Astrocyte (in vitro differentiated cells and primary cell): ENCODE measurements at regions not wholly inside any gene's neighbourhood (a gene's known extent, or its start where the extent isn't known, plus 50 kb on each side); places are given as distances from the start of the nearest gene placed in this dataset.

ENCODE experiments used
- EZH2 ChIP-seq: IDR thresholded peaks from 2 replicates; pipeline ENCODE4 v1.6.1; 2012; ENCODE audit warnings: mild to moderate bottlenecking, low read length, inconsistent platforms; ENCODE audit not compliant: insufficient read depth
- TF ChIP-seq, protein P1 (sequence below): IDR thresholded peaks from 2 replicates; pipeline ENCODE4 v1.5.1; 2011; ENCODE audit warnings: low read depth, mild to moderate bottlenecking, inconsistent platforms, low read length, moderate library complexity; ENCODE audit not compliant: insufficient read depth

DNA sequence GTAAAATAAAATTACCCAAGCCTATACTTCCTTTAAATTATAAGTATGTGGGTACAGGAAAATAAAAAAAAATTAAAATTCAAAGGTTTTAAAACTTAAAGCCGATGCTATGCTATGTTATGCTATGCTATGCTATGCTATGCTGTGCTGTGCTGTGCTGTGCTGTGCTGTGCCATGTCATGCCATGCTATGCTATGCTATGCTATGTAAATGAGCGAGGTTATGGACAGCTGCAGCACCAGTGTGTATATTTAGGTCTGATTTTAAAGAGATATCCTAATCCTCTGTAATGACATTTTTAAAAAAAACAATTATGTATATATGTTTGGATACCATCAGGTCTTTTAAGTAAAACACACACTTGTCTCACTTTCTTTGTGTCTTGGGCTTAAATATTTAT, 1822.0 kb upstream of the SEL1L start:
- TF ChIP-seq EZH2: no peak
- TF ChIP-seq, protein P1, sequence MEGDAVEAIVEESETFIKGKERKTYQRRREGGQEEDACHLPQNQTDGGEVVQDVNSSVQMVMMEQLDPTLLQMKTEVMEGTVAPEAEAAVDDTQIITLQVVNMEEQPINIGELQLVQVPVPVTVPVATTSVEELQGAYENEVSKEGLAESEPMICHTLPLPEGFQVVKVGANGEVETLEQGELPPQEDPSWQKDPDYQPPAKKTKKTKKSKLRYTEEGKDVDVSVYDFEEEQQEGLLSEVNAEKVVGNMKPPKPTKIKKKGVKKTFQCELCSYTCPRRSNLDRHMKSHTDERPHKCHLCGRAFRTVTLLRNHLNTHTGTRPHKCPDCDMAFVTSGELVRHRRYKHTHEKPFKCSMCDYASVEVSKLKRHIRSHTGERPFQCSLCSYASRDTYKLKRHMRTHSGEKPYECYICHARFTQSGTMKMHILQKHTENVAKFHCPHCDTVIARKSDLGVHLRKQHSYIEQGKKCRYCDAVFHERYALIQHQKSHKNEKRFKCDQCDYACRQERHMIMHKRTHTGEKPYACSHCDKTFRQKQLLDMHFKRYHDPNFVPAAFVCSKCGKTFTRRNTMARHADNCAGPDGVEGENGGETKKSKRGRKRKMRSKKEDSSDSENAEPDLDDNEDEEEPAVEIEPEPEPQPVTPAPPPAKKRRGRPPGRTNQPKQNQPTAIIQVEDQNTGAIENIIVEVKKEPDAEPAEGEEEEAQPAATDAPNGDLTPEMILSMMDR: no peak
